Right lobe of liver (tissue), 4 donors: ENCODE measurements at regions not wholly inside any gene's neighbourhood (a gene's known extent, or its start where the extent isn't known, plus 50 kb on each side); places are given as distances from the start of the nearest gene placed in this dataset.

Source experiments
- POLR2A ChIP-seq: fragments of 450-650 bp; IDR thresholded peaks from one replicate; pipeline ENCODE4 v1.6.1; 2017; ENCODE audit warnings: antibody characterized with exemption, mild to moderate bottlenecking
- TF ChIP-seq, protein P1 (sequence below), 4 donors: fragments of 200-600 bp in 3 of 4; fragments of 450-650 bp in 1 of 4; IDR thresholded peaks; one replicate each; pipeline versions ENCODE4 v1.5.1 to v1.8.0; 2016 to 2022; ENCODE audit warnings: antibody characterized with exemption in 4 of 4, mild to moderate bottlenecking in 2 of 4
- donor health status: DM: no; HTN: no; CAD: no.
- donor health status: DM: no; HTN: no; CAD: no.
- donor health status: DM: no; HTN: yes; CAD: no.

DNA sequence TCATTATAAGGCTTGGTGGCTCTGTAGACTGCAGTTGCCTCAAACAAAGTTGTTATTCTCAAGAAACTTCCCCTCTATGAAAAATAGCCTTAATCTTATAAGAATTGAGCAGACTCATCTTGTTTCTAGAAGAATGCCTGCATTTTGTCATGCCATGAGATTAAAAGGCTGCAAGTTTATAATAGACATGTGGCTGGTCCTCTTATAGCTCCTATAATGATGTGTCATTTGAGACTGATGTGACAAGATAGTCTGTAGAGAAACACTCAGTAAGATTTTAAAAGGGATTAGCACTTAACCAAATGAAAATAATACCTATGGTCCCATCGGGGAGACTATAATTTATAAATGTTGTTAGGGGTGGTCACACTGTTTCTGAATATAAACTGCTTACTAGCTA, 312.5 kb downstream of the OXSM start:
- TF ChIP-seq, protein P1, sequence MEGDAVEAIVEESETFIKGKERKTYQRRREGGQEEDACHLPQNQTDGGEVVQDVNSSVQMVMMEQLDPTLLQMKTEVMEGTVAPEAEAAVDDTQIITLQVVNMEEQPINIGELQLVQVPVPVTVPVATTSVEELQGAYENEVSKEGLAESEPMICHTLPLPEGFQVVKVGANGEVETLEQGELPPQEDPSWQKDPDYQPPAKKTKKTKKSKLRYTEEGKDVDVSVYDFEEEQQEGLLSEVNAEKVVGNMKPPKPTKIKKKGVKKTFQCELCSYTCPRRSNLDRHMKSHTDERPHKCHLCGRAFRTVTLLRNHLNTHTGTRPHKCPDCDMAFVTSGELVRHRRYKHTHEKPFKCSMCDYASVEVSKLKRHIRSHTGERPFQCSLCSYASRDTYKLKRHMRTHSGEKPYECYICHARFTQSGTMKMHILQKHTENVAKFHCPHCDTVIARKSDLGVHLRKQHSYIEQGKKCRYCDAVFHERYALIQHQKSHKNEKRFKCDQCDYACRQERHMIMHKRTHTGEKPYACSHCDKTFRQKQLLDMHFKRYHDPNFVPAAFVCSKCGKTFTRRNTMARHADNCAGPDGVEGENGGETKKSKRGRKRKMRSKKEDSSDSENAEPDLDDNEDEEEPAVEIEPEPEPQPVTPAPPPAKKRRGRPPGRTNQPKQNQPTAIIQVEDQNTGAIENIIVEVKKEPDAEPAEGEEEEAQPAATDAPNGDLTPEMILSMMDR (IDR thresholded peaks at IDR 0.05): no peak
- no peak for TF ChIP-seq POLR2A
